Osteocyte (in vitro differentiated cells): ENCODE measurements at regions not wholly inside any gene's neighbourhood (a gene's known extent, or its start where the extent isn't known, plus 50 kb on each side); places are given as distances from the start of the nearest gene placed in this dataset.
A peak's percentile ranks its signal among the peaks of the same experiment; 100 is the strongest.

Experiments
- DNase-seq: peaks from one replicate; pipeline ENCODE4 v3.0.0; 2021; ENCODE audit warnings: mixed read lengths; ENCODE audit not compliant: unreplicated experiment; ENCODE audit errors: extremely low spot score
- H3K27ac Mint-ChIP-seq: one replicate; pipeline ENCODE4 v1.8.0; 2021; ENCODE audit warnings: mild to moderate bottlenecking, mixed read lengths; ENCODE audit not compliant: unreplicated experiment
- H3K27me3 Mint-ChIP-seq: one replicate; pipeline ENCODE4 v1.8.0; 2021; ENCODE audit warnings: mixed read lengths; ENCODE audit not compliant: unreplicated experiment
- H3K36me3 Mint-ChIP-seq: one replicate; pipeline ENCODE4 v1.8.0; 2021; ENCODE audit warnings: mixed read lengths; ENCODE audit not compliant: unreplicated experiment
- H3K4me1 Mint-ChIP-seq: one replicate; pipeline ENCODE4 v1.8.0; 2021; ENCODE audit warnings: mixed read lengths; ENCODE audit not compliant: unreplicated experiment
- H3K4me3 Mint-ChIP-seq: one replicate; pipeline ENCODE4 v1.8.0; 2021; ENCODE audit warnings: mild to moderate bottlenecking, moderate library complexity, mixed read lengths; ENCODE audit not compliant: unreplicated experiment
- H3K9me3 Mint-ChIP-seq: one replicate; pipeline ENCODE4 v1.8.0; 2021; ENCODE audit warnings: mixed read lengths; ENCODE audit not compliant: unreplicated experiment
- TF ChIP-seq, protein P1 (sequence below): fragments of 200-600 bp; sonication (generic); IDR thresholded peaks from 2 replicates; pipeline ENCODE4 v1.5.0; 2021; ENCODE audit warnings: antibody characterized with exemption, mild to moderate bottlenecking, moderate library complexity

GRCh38 chr1:56297904-56298303 lies 281.5 kb downstream of the PLPP3 start:
- TF ChIP-seq, protein P1, sequence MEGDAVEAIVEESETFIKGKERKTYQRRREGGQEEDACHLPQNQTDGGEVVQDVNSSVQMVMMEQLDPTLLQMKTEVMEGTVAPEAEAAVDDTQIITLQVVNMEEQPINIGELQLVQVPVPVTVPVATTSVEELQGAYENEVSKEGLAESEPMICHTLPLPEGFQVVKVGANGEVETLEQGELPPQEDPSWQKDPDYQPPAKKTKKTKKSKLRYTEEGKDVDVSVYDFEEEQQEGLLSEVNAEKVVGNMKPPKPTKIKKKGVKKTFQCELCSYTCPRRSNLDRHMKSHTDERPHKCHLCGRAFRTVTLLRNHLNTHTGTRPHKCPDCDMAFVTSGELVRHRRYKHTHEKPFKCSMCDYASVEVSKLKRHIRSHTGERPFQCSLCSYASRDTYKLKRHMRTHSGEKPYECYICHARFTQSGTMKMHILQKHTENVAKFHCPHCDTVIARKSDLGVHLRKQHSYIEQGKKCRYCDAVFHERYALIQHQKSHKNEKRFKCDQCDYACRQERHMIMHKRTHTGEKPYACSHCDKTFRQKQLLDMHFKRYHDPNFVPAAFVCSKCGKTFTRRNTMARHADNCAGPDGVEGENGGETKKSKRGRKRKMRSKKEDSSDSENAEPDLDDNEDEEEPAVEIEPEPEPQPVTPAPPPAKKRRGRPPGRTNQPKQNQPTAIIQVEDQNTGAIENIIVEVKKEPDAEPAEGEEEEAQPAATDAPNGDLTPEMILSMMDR, result no peak
- peaks cover 32% of the 10 kb centered on the region for H3K4me1 Mint-ChIP-seq
- H3K27ac Mint-ChIP-seq, result peak overlapping the region; percentile 9
- no peaks in the 10 kb centered on the region for H3K36me3 Mint-ChIP-seq
- H3K4me3 Mint-ChIP-seq, result no peak overlapping the region
- no peak for DNase-seq
- H3K9me3 Mint-ChIP-seq, result no peaks in the 10 kb centered on the region
- no peaks in the 10 kb centered on the region for H3K27me3 Mint-ChIP-seq

DNA sequence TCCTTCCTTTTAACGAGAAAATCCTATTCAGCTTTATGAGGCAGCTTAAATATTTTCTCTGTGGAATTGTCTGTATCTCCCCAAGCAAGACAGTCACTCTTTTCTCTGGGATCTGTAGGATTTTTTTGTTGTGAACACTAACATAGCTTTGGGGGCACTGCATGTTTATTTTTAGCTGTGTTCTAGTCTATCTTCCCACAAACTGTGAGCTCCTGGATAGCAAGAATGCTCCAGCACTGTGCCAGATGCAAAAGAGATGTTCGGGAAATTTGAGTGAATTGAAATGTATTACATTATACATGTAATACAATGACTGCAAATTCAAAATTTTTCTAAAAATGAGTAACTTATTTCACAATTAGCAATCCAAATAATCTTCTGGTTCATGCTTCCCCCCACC lies 282.2 kb downstream of the PLPP3 start:
- Mint-ChIP-seq H3K27me3 (no peaks in the 10 kb centered on the region), H3K9me3 (no peaks in the 10 kb centered on the region)
- DNase-seq, result no peak

DNA sequence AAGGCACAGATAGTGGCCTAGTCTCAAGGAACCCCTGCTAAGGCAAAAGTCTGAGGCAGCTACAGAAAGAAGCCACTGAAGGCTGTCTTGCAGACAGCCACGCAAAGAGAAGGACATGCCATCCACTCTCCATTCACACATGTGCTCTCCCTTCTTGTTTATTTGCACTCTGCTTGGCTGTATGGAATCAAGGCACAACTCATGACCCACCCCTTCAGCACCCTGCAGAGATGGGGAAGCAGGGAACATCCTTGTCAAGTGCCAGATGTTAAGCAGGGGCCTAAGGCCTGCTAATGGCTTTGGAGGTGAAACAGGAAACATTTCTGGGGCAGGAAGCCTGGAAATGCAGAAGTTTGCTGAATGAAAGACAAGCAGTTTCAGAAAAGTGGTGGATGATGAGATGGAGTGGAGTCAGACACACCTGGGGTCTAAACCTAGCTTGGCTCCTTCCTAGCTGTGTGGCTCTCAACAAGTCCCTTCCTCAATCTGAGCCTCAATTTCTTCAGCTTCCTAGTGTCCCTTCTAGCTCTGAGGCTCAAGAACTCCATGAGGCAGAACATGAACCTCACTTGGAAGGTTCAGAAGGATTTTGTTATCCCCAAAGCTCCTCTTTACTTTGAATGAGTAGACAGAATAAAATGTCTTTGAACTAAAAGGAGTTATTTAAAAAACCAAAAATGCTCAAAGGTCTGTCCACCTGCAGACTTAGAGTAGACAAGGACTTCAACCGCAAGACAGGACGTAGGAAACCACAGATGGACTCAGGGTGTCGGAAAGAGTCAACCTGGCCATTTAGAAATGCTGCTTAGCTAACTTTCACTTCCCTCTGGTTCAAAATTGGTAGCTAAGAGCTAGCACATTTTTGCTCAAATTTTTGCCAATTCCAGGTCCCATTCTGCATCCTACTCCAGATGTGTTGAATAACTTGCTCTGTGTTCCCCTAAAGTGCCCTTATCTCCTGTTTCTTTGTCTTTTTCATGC lies 283.1 kb downstream of the PLPP3 start:
- DNase-seq, result no peak
- H3K36me3 Mint-ChIP-seq, result no peaks in the 10 kb centered on the region
- no peak overlapping the region for H3K27ac Mint-ChIP-seq
- peaks cover 34% of the 10 kb centered on the region for H3K4me1 Mint-ChIP-seq
- H3K4me3 Mint-ChIP-seq, result no peak overlapping the region
- TF ChIP-seq, protein P1, result no peak
- H3K9me3 Mint-ChIP-seq, result no peaks in the 10 kb centered on the region
- no peaks in the 10 kb centered on the region for H3K27me3 Mint-ChIP-seq

More for the DNA sequence above, 282.2 kb downstream of the PLPP3 start:
- no peaks in the 10 kb centered on the region for H3K36me3 Mint-ChIP-seq
- H3K4me3 Mint-ChIP-seq, result no peak overlapping the region
- TF ChIP-seq, protein P1, result no peak
- peaks cover 32% of the 10 kb centered on the region for H3K4me1 Mint-ChIP-seq
- H3K27ac Mint-ChIP-seq, result no peak overlapping the region

GRCh38 chr1:56291374-56291919 lies 287.9 kb downstream of the PLPP3 start:
- Mint-ChIP-seq H3K4me3 (no peak overlapping the region), H3K27me3 (no peaks in the 10 kb centered on the region), H3K9me3 (no peaks in the 10 kb centered on the region), H3K4me1 (peaks cover 14% of the 10 kb centered on the region), H3K27ac (no peak overlapping the region), H3K36me3 (no peaks in the 10 kb centered on the region)
- DNase-seq, result no peak
- TF ChIP-seq, protein P1, result no peak

- Mint-ChIP-seq H3K27me3 (no peaks in the 10 kb centered on the region), H3K9me3 (no peaks in the 10 kb centered on the region), H3K27ac (no peak overlapping the region), H3K4me3 (no peak overlapping the region), H3K4me1 (peaks cover 16% of the 10 kb centered on the region), H3K36me3 (no peaks in the 10 kb centered on the region)
- TF ChIP-seq, protein P1, result no peak
- DNase-seq, result no peak
Measured at GRCh38 chr1:56289260-56289659, 290.1 kb downstream of the PLPP3 start.
